ENCODE measurements at regions not wholly inside any gene's neighbourhood (a gene's known extent, or its start where the extent isn't known, plus 50 kb on each side); places are given as distances from the start of the nearest gene placed in this dataset.

GRCh38 chr3:194977356-194977755, 291.7 kb downstream of the FAM43A start:
- CTCF ChIA-PET, result no interaction called here
- TF ChIP-seq TARDBP (IDR thresholded peaks at IDR 0.05), result no peak
- no peak for TF ChIP-seq BHLHE40 (IDR thresholded peaks at IDR 0.05; ENCODE audit: borderline replicate concordance)
- POLR2A ChIA-PET, result no interaction called here
- DNase-seq (ENCODE audit: extremely low spot score), result no peak

- TF ChIP-seq LEF1 (IDR thresholded peaks at IDR 0.05; ENCODE audit: borderline replicate concordance) (no peak), NFRKB (IDR thresholded peaks at IDR 0.05) (no peak), TARDBP (IDR thresholded peaks at IDR 0.05) (no peak), L3MBTL2 (conservative IDR thresholded peaks at IDR 0.05) (no peak), SUZ12 (IDR thresholded peaks at IDR 0.05) (no peak), PKNOX1 (IDR thresholded peaks at IDR 0.05) (no peak), FOXK2 (IDR thresholded peaks at IDR 0.05) (no peak), ZNF384 (IDR thresholded peaks at IDR 0.05) (no peak), HDGF (IDR thresholded peaks at IDR 0.05; ENCODE audit: borderline replicate concordance) (no peak)
- no peak for DNase-seq (ENCODE audit: extremely low spot score)
- ChIA-PET CTCF (no interaction called here), POLR2A (no interaction called here)
Observed at GRCh38 chr3:194979173-194979572, 291.8 kb downstream of the XXYLT1 start.

GRCh38 chr3:194982472-194982871, 288.5 kb downstream of the XXYLT1 start:
- no peak for DNase-seq (ENCODE audit: extremely low spot score)
- TF ChIP-seq NFRKB (IDR thresholded peaks at IDR 0.05) (no peak), TARDBP (IDR thresholded peaks at IDR 0.05) (no peak), L3MBTL2 (conservative IDR thresholded peaks at IDR 0.05) (no peak), ZNF384 (IDR thresholded peaks at IDR 0.05) (no peak), FOXA1 (IDR thresholded peaks at IDR 0.05) (no peak), SP1 (IDR thresholded peaks at IDR 0.05) (no peak), LEF1 (IDR thresholded peaks at IDR 0.05; ENCODE audit: borderline replicate concordance) (no peak), PKNOX1 (IDR thresholded peaks at IDR 0.05) (no peak), FOXM1 (IDR thresholded peaks at IDR 0.05; ENCODE audit: borderline replicate concordance) (no peak), SUZ12 (IDR thresholded peaks at IDR 0.05) (no peak), ELF4 (IDR thresholded peaks at IDR 0.05) (no peak), HDGF (IDR thresholded peaks at IDR 0.05; ENCODE audit: borderline replicate concordance) (no peak), BHLHE40 (IDR thresholded peaks at IDR 0.05; ENCODE audit: borderline replicate concordance) (no peak), FOXK2 (IDR thresholded peaks at IDR 0.05) (no peak), ARNT (IDR thresholded peaks at IDR 0.05) (no peak), CTBP1 (IDR thresholded peaks at IDR 0.05; ENCODE audit: borderline replicate concordance) (no peak)
- ChIA-PET POLR2A (no interaction called here), CTCF (no interaction called here)

- DNase-seq (ENCODE audit: extremely low spot score), result no peak
- no peak for TF ChIP-seq HDGF (IDR thresholded peaks at IDR 0.05; ENCODE audit: borderline replicate concordance)
- no peak for TF ChIP-seq LEF1 (IDR thresholded peaks at IDR 0.05; ENCODE audit: borderline replicate concordance)
- no peak for TF ChIP-seq NFRKB (IDR thresholded peaks at IDR 0.05)
- TF ChIP-seq ELF4 (IDR thresholded peaks at IDR 0.05), result no peak
- TF ChIP-seq FOXK2 (IDR thresholded peaks at IDR 0.05), result no peak
- TF ChIP-seq L3MBTL2 (conservative IDR thresholded peaks at IDR 0.05), result no peak
- no peak for TF ChIP-seq BHLHE40 (IDR thresholded peaks at IDR 0.05; ENCODE audit: borderline replicate concordance)
- TF ChIP-seq PKNOX1 (IDR thresholded peaks at IDR 0.05), result no peak
- no peak for TF ChIP-seq CTBP1 (IDR thresholded peaks at IDR 0.05; ENCODE audit: borderline replicate concordance)
- no peak for TF ChIP-seq TARDBP (IDR thresholded peaks at IDR 0.05)
- no peak for TF ChIP-seq SUZ12 (IDR thresholded peaks at IDR 0.05)
- no peak for TF ChIP-seq ARNT (IDR thresholded peaks at IDR 0.05)
- no peak for TF ChIP-seq FOXA1 (IDR thresholded peaks at IDR 0.05)
- TF ChIP-seq ZNF384 (IDR thresholded peaks at IDR 0.05), result no peak
- no peak for TF ChIP-seq SP1 (IDR thresholded peaks at IDR 0.05)
- ChIA-PET CTCF (no interaction called here), POLR2A (no interaction called here)
Observed at GRCh38 chr3:194983121-194983520, 287.8 kb downstream of the XXYLT1 start.

GRCh38 chr3:194983620-194984019, 287.3 kb downstream of the XXYLT1 start:
- DNase-seq (ENCODE audit: extremely low spot score), result no peak
- TF ChIP-seq FOXK2 (IDR thresholded peaks at IDR 0.05), result no peak
- TF ChIP-seq CTBP1 (IDR thresholded peaks at IDR 0.05; ENCODE audit: borderline replicate concordance), result no peak
- no peak for TF ChIP-seq HDGF (IDR thresholded peaks at IDR 0.05; ENCODE audit: borderline replicate concordance)
- no peak for TF ChIP-seq ZNF384 (IDR thresholded peaks at IDR 0.05)
- no peak for TF ChIP-seq ELF4 (IDR thresholded peaks at IDR 0.05)
- TF ChIP-seq LEF1 (IDR thresholded peaks at IDR 0.05; ENCODE audit: borderline replicate concordance), result no peak
- no peak for TF ChIP-seq PKNOX1 (IDR thresholded peaks at IDR 0.05)
- TF ChIP-seq ARNT (IDR thresholded peaks at IDR 0.05), result no peak
- no peak for TF ChIP-seq FOXM1 (IDR thresholded peaks at IDR 0.05; ENCODE audit: borderline replicate concordance)
- no peak for TF ChIP-seq FOXA1 (IDR thresholded peaks at IDR 0.05)
- TF ChIP-seq NFRKB (IDR thresholded peaks at IDR 0.05), result no peak
- CTCF ChIA-PET, result no interaction called here
- POLR2A ChIA-PET, result no interaction called here

- CTCF ChIA-PET, result no interaction called here
- no peak for DNase-seq (ENCODE audit: extremely low spot score)
- TF ChIP-seq SP1 (IDR thresholded peaks at IDR 0.05) (no peak), SUZ12 (IDR thresholded peaks at IDR 0.05) (no peak), ELF4 (IDR thresholded peaks at IDR 0.05) (no peak)
- POLR2A ChIA-PET, result no interaction called here
Observed at GRCh38 chr3:194984066-194984465, 286.9 kb downstream of the XXYLT1 start.
